ENCODE measurements at regions not wholly inside any gene's neighbourhood (a gene's known extent, or its start where the extent isn't known, plus 50 kb on each side); places are given as distances from the start of the nearest gene placed in this dataset.
A peak's percentile ranks its signal among the peaks of the same experiment; 100 is the strongest.
"Not testable (repeated sequence)": the region's sequence is repeated elsewhere in the genome, so short reads cannot be mapped to it uniquely, and the experiment has no call there.

DNA sequence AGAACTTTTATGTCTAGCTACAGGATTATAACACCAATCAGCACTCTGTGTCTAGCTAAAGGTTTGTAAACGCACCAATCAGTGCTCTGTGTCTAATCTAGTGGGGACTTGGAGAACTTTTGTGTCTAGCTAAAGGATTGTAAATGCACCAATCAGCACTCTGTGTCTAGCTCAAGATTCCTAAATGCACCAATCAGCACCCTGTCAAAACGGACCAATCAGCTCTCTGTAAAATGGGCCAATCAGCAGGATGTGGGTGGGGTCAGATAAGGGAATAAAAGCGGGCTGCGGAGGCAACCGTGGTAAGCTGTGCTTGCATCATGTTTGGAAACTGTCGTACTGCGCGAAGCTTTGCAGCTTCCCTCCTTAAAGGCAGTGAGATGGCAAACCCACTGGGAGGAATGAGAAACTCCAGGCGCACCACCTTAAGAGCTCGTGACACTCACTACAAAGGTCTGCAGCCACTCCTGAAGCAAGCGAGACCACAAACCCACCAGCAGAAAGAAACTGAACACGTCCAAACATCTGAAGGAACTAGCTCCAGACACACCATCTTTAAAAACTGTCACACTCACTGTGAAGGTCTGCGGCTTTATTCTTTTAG, 112.1 kb upstream of the DUSP22 start:
- DNase-seq (ENCODE audit: low spot score): not testable (repeated sequence)

DNA sequence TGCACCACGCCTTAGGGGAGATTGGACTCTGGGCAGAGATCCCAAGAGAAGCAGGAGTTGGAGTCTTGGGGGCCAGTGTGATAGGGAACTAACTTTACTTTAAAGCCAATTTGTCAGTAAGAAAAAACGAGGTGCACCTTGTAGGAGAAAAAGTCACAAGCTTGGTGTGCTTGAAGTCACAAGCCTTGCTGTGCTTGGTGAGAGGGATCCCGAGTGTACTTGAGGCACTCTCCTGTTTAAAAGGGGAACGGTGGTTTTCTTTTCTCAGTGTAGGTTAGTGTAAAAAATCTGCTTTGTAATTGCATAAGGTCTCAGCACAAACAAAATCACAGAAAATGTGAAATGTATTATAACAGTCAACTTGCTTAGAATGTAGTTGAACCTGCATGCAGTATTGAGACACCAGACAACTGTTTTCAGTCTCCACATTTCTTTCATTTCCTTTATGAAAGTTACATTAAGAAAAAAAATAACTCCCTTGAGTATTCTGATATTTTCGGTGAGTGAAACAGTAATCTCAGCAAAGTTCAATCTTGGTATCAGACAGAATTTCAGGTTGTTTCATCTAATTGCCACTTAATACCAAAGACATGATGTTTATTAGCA, 111.1 kb upstream of the DUSP22 start:
- no peak for DNase-seq (ENCODE audit: low spot score)

- DNase-seq (ENCODE audit: low spot score): no peak
Measured at GRCh38 chr6:183668-184067, 108.6 kb upstream of the DUSP22 start.

- no peak for DNase-seq (ENCODE audit: low spot score)
Measured at GRCh38 chr6:184161-184700, 108.1 kb upstream of the DUSP22 start.

- DNase-seq (ENCODE audit: low spot score): no peak
Measured at GRCh38 chr6:186340-186965, 105.8 kb upstream of the DUSP22 start.

- DNase-seq (ENCODE audit: low spot score): no peak
Measured at GRCh38 chr6:187210-187861, 105.0 kb upstream of the DUSP22 start.

DNA sequence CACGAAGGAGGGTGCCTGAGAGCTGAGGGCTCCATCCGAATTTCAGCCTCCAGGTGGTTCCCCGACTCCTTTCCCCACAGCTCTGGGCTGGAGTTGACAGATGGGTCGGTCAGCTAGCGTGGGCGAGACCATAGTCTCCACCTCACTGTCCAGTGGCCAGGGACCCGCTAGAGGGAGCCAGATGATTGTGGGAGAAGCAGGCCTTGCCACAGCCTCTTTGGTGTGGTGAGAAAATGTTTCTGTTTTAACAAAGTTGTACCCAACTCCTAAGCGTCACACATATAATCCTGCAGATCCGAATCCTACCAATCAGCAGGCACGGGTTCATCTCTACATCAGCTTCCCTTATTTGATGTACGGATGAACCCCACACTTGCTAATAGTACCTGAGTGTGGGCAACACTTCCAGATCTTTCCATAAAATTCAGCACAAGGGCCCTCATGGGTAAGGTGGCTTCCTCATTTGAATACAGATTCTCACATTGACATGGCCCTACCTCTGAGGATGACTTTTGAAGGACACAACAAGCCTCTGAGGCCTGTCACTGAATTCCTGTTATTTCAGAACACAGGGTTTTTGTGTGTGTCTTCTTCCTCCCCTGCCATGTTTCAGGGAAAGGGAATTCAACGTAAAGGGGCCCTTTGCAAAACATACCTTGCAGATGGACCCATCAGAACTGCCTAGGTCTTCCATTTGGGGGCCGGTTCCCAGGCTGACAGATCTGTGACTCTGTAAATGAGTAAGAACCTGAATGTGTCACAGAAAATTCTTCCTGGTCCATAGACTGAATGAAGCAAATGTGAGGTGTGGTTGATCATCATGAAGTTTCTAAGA, 103.2 kb upstream of the DUSP22 start:
- DNase-seq (ENCODE audit: low spot score): peak; percentile 85

- no peak for DNase-seq (ENCODE audit: low spot score)
Measured at GRCh38 chr6:189676-190075, 102.6 kb upstream of the DUSP22 start.

GRCh38 chr6:190596-191395, 101.5 kb upstream of the DUSP22 start:
- DNase-seq (ENCODE audit: low spot score): no peak

DNA sequence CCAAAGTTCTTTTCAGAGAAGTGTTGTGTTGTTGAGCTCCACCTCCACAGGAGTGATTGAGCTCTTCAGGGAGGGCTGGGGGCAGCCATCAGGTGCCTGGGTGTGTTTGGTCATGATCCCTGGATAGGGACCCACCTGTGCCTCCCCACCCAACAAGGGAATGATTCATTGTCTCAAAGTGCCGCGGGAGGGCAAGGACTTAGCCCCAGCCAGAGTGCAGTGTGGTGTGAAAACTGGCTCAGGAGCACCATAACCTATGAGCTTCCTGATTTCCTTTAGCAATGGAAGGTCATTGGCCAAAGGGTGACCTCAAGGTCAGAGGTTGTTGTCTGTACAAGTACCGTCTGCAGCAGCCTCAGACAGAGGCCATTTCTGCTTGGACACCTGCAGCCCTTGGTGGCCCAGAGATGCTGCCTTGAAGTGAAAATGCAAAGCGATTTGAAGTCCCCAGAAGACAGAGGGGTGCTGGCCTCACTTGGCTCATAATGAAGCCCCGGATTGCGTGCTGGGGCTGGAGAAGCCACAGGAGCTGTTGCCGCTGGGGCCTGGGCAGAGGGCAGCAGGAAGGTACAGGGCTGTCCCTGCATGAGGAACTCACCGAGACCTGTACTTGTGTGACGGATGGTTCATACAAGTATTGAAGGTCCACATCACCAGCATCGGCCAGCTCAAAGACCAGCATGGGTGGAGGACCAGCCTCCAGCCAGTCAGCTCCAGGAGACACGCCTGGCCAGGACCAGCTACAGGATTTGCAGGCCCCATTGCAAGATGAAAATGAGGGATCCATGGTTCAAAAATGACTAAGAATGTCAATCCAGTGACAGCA, 100.6 kb upstream of the DUSP22 start:
- no peak for DNase-seq (ENCODE audit: low spot score)

DNA sequence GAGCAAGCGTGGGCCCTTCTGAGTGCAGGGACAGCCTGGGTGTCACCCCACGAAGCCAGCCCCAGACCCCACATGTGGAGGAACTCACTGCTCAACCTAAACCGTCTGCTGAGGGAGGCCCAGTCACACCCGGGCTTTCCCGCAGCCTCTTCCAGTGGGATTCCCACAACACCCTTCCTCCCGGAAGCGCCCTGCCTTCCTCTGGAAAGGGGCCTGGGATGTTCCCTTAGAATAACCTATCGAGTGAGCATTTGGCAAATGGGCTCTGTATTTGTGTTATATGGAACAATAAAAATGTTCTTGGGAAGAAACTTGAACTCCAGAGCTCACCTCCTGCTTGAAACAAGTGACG, 100.0 kb upstream of the DUSP22 start:
- no peak for DNase-seq (ENCODE audit: low spot score)

- DNase-seq (ENCODE audit: low spot score): no peak
Measured at GRCh38 chr6:193180-193579, 99.1 kb upstream of the DUSP22 start.

DNA sequence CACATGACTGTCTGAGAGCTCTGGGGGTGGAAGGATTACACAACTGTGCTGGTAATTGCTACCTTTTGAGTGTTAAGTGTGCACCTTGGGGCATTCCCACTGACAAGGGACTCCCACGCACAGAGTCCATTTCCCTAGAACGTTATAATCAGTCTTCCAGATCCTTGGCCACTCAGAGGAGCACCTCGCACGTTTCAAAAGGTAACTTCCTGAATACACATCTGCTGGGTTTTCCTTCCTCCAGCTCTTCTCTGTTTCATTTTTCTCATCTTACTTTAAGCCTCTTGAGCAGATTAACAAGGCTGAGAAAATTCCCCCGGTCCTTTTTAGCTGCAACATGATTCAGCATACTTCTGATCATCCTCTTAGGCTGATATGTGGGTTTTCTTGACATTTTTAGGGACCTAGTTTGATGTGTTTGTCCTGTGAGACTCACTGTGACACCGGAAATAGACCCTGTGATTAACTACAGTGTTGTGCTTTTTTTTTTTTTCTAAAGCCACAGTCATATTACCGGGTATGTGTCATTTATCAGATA, 98.4 kb upstream of the DUSP22 start:
- peak; percentile 37 for DNase-seq (ENCODE audit: low spot score)

DNA sequence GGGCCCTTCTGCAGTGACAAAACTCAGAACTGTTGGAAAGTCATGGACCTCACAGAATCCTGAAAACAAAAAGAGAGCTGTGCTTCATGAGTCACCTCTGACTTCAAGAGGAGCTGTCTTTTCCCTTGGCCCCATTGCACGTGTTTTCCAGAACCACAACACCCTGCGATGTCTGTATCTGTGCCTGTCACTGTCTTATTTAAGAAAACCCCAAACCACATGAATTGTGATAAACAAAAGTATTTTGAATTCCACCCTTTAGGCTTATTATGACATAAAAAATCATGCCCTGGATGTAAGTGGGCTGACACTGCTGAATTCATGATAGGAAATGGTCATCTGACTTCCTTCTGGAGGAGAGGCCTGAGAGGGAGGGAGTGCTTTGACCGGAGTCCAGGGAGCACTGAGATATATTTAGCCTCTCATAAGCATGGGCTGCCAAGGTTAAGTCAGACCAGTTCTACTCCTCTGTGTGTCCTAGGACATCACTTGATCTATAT, 96.4 kb upstream of the DUSP22 start:
- DNase-seq (ENCODE audit: low spot score): peak; percentile 46

DNA sequence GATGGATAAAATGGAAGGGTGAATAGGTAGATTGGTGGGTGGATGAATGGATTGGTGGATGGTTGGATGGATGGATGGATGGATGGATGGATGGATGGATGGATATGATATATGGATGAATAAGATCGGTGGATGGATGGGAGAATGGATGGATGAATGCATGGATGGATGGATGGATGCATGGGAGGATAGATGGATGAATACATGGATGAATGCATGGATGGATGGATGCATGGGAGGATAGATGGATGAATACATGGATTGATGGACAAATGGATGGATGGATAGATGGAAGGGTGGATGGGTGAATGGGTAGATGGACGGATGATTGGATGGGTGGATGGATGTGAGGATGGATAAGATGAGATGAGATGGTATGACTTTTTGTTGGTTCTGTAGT, 95.7 kb upstream of the DUSP22 start:
- DNase-seq (ENCODE audit: low spot score): no peak

GRCh38 chr6:203661-204060, 88.6 kb upstream of the DUSP22 start:
- DNase-seq (ENCODE audit: low spot score): no peak

DNA sequence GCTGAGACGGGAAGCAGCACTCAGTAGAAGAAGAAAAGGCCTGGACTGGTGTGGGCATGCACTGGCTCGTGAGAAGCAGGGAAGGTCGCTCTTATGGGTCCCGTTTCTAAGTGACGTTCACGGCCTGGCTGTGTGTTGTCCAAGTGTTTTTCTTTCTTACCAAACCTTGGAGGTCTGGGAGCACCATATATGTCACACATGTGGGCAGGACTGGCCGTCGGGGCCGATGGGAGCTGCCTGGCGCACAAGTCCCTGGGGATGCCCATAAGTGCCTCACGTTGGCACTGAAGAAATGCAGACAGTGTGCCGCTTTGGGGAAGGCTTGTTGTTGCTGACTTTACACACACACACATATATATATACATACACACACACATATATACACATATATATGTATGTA, 86.0 kb upstream of the DUSP22 start:
- no peak for DNase-seq (ENCODE audit: low spot score)

DNA sequence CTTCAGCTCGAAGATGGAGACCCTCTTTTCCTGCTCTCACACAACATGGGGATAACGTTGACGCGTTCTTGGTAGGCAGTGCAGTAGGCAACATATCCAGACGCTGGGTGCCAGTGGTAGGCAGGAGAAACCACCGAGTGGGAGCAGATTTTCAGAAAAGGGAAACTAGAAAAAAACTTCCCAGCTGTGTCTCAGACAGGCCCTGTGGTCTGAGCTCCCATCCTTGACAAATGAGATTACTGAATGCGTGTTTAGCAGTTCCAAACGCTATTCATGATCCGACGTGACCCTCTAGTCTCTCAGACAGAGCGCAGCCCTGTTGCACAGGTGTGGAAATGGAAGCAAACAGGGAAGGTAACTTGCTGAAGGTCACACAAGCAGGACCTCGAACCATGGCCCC, 83.9 kb upstream of the DUSP22 start:
- no peak for DNase-seq (ENCODE audit: low spot score)

GRCh38 chr6:208938-209337, 83.3 kb upstream of the DUSP22 start:
- no peak for DNase-seq (ENCODE audit: low spot score)

All from A172 (cell line).